IMR-90 (cell line): ENCODE measurements at regions not wholly inside any gene's neighbourhood (a gene's known extent, or its start where the extent isn't known, plus 50 kb on each side); places are given as distances from the start of the nearest gene placed in this dataset.

Source experiments
- ATAC-seq: fragments of 200-7000 bp; cut with Tn5 transposase; 2 replicates; pipeline ENCODE4 v1.9.1; 2020; ENCODE audit warnings: low read depth, mild to moderate bottlenecking, moderate library complexity
- BruUV-seq: library from RNA; stranded (reverse); fragments of 400-500 nt; replicated peaks from 2 replicates; lab custom pipeline; 2021; lab: Mats Ljungman, UMichigan
- CTCF ChIA-PET: fragments of 300-600 bp; formaldehyde crosslinking; extraction: SDS; loops from one replicate; lab custom pipeline; 2021; ENCODE audit warnings: antibody characterized with exemption; lab: Yijun Ruan, JAX
- POLR2A ChIA-PET: fragments of 300-600 bp; sonication (Branson Sonifier 250); formaldehyde crosslinking; loops from one replicate; lab custom pipeline; 2022; ENCODE audit warnings: antibody characterized with exemption; ENCODE audit not compliant: unreplicated experiment; lab: Charles Lee
- DNase-seq: peaks from one replicate; pipeline ENCODE4 v3.0.0; 2013
- H2AFZ ChIP-seq: replicated peaks from 2 replicates; pipeline ENCODE3; 2013; ENCODE audit warnings: low read length, mild to moderate bottlenecking; ENCODE audit not compliant: poor library complexity
- H2AK5ac ChIP-seq: 2 replicates; pipeline ENCODE4 v1.6.1; 2013; ENCODE audit warnings: low read depth, low read length, inconsistent platforms
- H2AK9ac ChIP-seq: replicated peaks from 2 replicates; pipeline ENCODE3; 2013; ENCODE audit warnings: mild to moderate bottlenecking, low read depth, low read length, moderate library complexity; ENCODE audit not compliant: poor library complexity
- H2BK120ac ChIP-seq: 2 replicates; pipeline ENCODE4 v1.6.1; 2013; ENCODE audit warnings: low read depth, low read length, inconsistent platforms
- H2BK15ac ChIP-seq: 3 replicates; pipeline ENCODE4 v1.6.1; 2013; ENCODE audit warnings: low read depth, low read length, inconsistent platforms
- H2BK20ac ChIP-seq: 2 replicates; pipeline ENCODE4 v1.6.1; 2013; ENCODE audit warnings: low read depth, mild to moderate bottlenecking, inconsistent platforms, low read length, moderate library complexity
- H2BK5ac ChIP-seq: 2 replicates; pipeline ENCODE4 v1.6.1; 2013; ENCODE audit warnings: mild to moderate bottlenecking, low read depth, low read length, inconsistent platforms; ENCODE audit not compliant: poor library complexity, severe bottlenecking
- H3K14ac ChIP-seq: replicated peaks from 2 replicates; pipeline ENCODE4 v1.6.1; 2013; ENCODE audit warnings: low read depth, low read length, inconsistent platforms
- H3K18ac ChIP-seq: 2 replicates; pipeline ENCODE4 v1.6.1; 2013; ENCODE audit warnings: low read depth, low read length, control low read depth
- H3K23ac ChIP-seq: 2 replicates; pipeline ENCODE4 v1.6.1; 2013; ENCODE audit warnings: low read depth, low read length, inconsistent platforms
- H3K27ac ChIP-seq: 2 replicates; pipeline ENCODE4 v1.5.1; 2013; ENCODE audit warnings: mild to moderate bottlenecking, control low read depth, low read length; ENCODE audit not compliant: insufficient read depth
- H3K27me3 ChIP-seq: 2 replicates; pipeline ENCODE4 v1.6.1; 2013; ENCODE audit warnings: low read length; ENCODE audit not compliant: control insufficient read depth, insufficient read depth
- H3K36me3 ChIP-seq: 2 replicates; pipeline ENCODE4 v1.6.1; 2013; ENCODE audit warnings: low read length, mixed read lengths; ENCODE audit not compliant: control insufficient read depth, insufficient read depth
- H3K4ac ChIP-seq: 2 replicates; pipeline ENCODE4 v1.6.1; 2013; ENCODE audit warnings: low read depth, low read length, inconsistent platforms
- H3K4me1 ChIP-seq: 2 replicates; pipeline ENCODE4 v1.6.1; 2013; ENCODE audit warnings: low read length, mixed read lengths; ENCODE audit not compliant: control insufficient read depth, insufficient read depth
- H3K4me2 ChIP-seq: 2 replicates; pipeline ENCODE4 v1.6.1; 2013; ENCODE audit warnings: low read depth, mild to moderate bottlenecking, control low read depth, low read length, moderate library complexity
- H3K4me3 ChIP-seq: 2 replicates; pipeline ENCODE4 v1.5.1; 2013; ENCODE audit warnings: low read depth, mild to moderate bottlenecking, control low read depth, low read length, moderate library complexity; ENCODE audit not compliant: insufficient read depth
- H3K56ac ChIP-seq: 2 replicates; pipeline ENCODE4 v1.6.1; 2013; ENCODE audit warnings: low read length, inconsistent platforms; ENCODE audit not compliant: insufficient read depth; ENCODE audit errors: extremely low read depth
- H3K79me1 ChIP-seq, 2 experiments: 2 replicates each; pipeline ENCODE4 v1.6.1; 2013; ENCODE audit warnings: low read length in 2 of 2, inconsistent platforms in 1 of 2, low read depth in 1 of 2
- H3K9ac ChIP-seq: 2 replicates; pipeline ENCODE4 v1.6.1; 2013; ENCODE audit warnings: low read depth, low read length, control low read depth
- H3K9me1 ChIP-seq: 2 replicates; pipeline ENCODE4 v1.6.1; 2013; ENCODE audit warnings: low read length, inconsistent platforms; ENCODE audit not compliant: insufficient read depth
- H3K9me3 ChIP-seq: 2 replicates; pipeline ENCODE4 v1.6.1; 2013; ENCODE audit warnings: low read length; ENCODE audit not compliant: control insufficient read depth, insufficient read depth
- H4K20me1 ChIP-seq: 2 replicates; pipeline ENCODE4 v1.6.1; 2013; ENCODE audit warnings: low read length, inconsistent platforms; ENCODE audit not compliant: insufficient read depth
- H4K5ac ChIP-seq: 2 replicates; pipeline ENCODE4 v1.6.1; 2013; ENCODE audit warnings: mild to moderate bottlenecking, low read depth, low read length, control low read depth
- H4K8ac ChIP-seq, 2 experiments: 2 replicates each; pipeline ENCODE4 v1.6.1; 2013; ENCODE audit warnings: low read depth in 2 of 2, low read length in 2 of 2, control low read depth in 1 of 2, inconsistent platforms in 1 of 2
- H4K91ac ChIP-seq: 2 replicates; pipeline ENCODE4 v1.6.1; 2013; ENCODE audit warnings: low read depth, low read length, inconsistent platforms; ENCODE audit not compliant: insufficient read depth
- BHLHE40 ChIP-seq: fragments of 150-350 bp; IDR thresholded peaks from 2 replicates; pipeline ENCODE4 v1.6.1; 2016; ENCODE audit warnings: mild to moderate bottlenecking, low read depth, low read length
- CEBPB ChIP-seq: IDR thresholded peaks from 2 replicates; pipeline ENCODE4 v1.6.1; 2012; ENCODE audit warnings: low read depth, low read length, improper control_type of control experiment
- CHD1 ChIP-seq: IDR thresholded peaks from 2 replicates; pipeline ENCODE4 v1.6.1; 2012; ENCODE audit warnings: low read depth, low read length, improper control_type of control experiment
- CTCF ChIP-seq: conservative IDR thresholded peaks from 2 replicates; pipeline ENCODE4 v1.5.1; 2012; ENCODE audit warnings: mild to moderate bottlenecking, low read depth, low read length, improper control_type of control experiment
- ELK1 ChIP-seq: fragments of 150-350 bp; IDR thresholded peaks from 2 replicates; pipeline ENCODE4 v1.6.1; 2016; ENCODE audit warnings: low read depth, mild to moderate bottlenecking, low read length, moderate library complexity, borderline replicate concordance
- FOS ChIP-seq: fragments of 150-350 bp; IDR thresholded peaks from 2 replicates; pipeline ENCODE4 v1.6.1; 2016; ENCODE audit warnings: low read depth, low read length
- MAFK ChIP-seq: IDR thresholded peaks from 2 replicates; pipeline ENCODE4 v1.6.1; 2012; ENCODE audit warnings: low read depth, low read length, improper control_type of control experiment
- MAZ ChIP-seq: IDR thresholded peaks from 2 replicates; pipeline ENCODE4 v1.6.1; 2012; ENCODE audit warnings: low read depth, mild to moderate bottlenecking, low read length, improper control_type of control experiment, moderate library complexity, borderline replicate concordance
- MXI1 ChIP-seq: IDR thresholded peaks from 2 replicates; pipeline ENCODE4 v1.6.1; 2012; ENCODE audit warnings: low read depth, mild to moderate bottlenecking, low read length, moderate library complexity, borderline replicate concordance
- NFE2L2 ChIP-seq: fragments of 150-350 bp; IDR thresholded peaks from 2 replicates; pipeline ENCODE4 v1.6.1; 2016; ENCODE audit warnings: low read depth, mild to moderate bottlenecking, low read length
- POLR2A ChIP-seq: IDR thresholded peaks from 2 replicates; pipeline ENCODE4 v1.6.1; 2012; ENCODE audit warnings: mild to moderate bottlenecking, low read depth, low read length
- RAD21 ChIP-seq: IDR thresholded peaks from 2 replicates; pipeline ENCODE4 v1.6.1; 2012; ENCODE audit warnings: low read length, improper control_type of control experiment
- RCOR1 ChIP-seq: IDR thresholded peaks from 2 replicates; pipeline ENCODE4 v1.6.1; 2012; ENCODE audit warnings: mild to moderate bottlenecking, low read length, improper control_type of control experiment; ENCODE audit not compliant: insufficient replicate concordance
- RFX5 ChIP-seq: IDR thresholded peaks from 2 replicates; pipeline ENCODE4 v1.8.0; 2012; ENCODE audit warnings: low read depth, mild to moderate bottlenecking, low read length, moderate library complexity
- SMC3 ChIP-seq: fragments of 150-350 bp; IDR thresholded peaks from 2 replicates; pipeline ENCODE4 v1.6.1; 2016; ENCODE audit warnings: low read depth, mild to moderate bottlenecking, antibody characterized with exemption, low read length, moderate library complexity
- USF2 ChIP-seq: fragments of 150-350 bp; IDR thresholded peaks from 2 replicates; pipeline ENCODE4 v1.6.1; 2017; ENCODE audit warnings: mild to moderate bottlenecking, antibody characterized with exemption, low read length, low read depth
- WGBS, 2 experiments: methylation state at CpG; one replicate each; pipeline versions ENCODE4 v1.1.5 to v1.1.7; 2013; ENCODE audit warnings: missing lambda C conversion rate in 2 of 2; ENCODE audit not compliant: insufficient read length in 1 of 2; ENCODE audit errors: extremely low coverage in 2 of 2; 5-methylcytosine and 5-hydroxymethylcytosine counted together
- dilution Hi-C: fragments of 300-500 bp; cut with HindIII; formaldehyde crosslinking; loops from one replicate; pipeline ENCODE4 v1.14.3; 2018; ENCODE audit warnings: low sequenced_read_pairs; ENCODE audit not compliant: unreplicated experiment
- in situ Hi-C: fragments of 300-500 bp; cut with MboI; formaldehyde crosslinking; loops from 3 replicates; pipeline ENCODE4 v1.14.3; 2019; ENCODE audit warnings: low sequenced_read_pairs, inconsistent platforms, mixed read lengths
- intact Hi-C: fragments of 100-400 bp; cut with micrococcal nuclease; formaldehyde crosslinking; loops from 2 replicates; pipeline ENCODE4 v1.10.0; 2022

- H3K14ac ChIP-seq: no peak overlapping the region
- no peak overlapping the region for H2AK9ac ChIP-seq
- intact Hi-C loops: no loop called here
- no peak overlapping the region for H3K4me2 ChIP-seq
- H3K18ac ChIP-seq: no peak overlapping the region
- H4K91ac ChIP-seq: no peak overlapping the region
- no peak overlapping the region for H2BK5ac ChIP-seq
- no peak overlapping the region for H3K9ac ChIP-seq
- WGBS, 2 experiments: 50% methylated on average over 1 of the region's 2 CpGs; no CpG with 5 or more reads in 1 of the 2 experiments
- H3K9me1 ChIP-seq: no peaks in the 10 kb centered on the region
- H4K5ac ChIP-seq: no peak overlapping the region
- no peak overlapping the region for H3K56ac ChIP-seq
- no peak overlapping the region for H4K8ac ChIP-seq
- no peak overlapping the region for H2BK120ac ChIP-seq
- dilution Hi-C loops: no loop called here
- H3K23ac ChIP-seq: no peak overlapping the region
- no peak overlapping the region for H3K4ac ChIP-seq
- H2AK5ac ChIP-seq: no peak overlapping the region
- no peaks in the 10 kb centered on the region for H3K4me1 ChIP-seq
- H3K4me3 ChIP-seq: no peak overlapping the region
- in situ Hi-C loops: no loop called here
- no peak overlapping the region for H2BK15ac ChIP-seq
- CTCF ChIA-PET: no interaction called here
- H3K79me1 ChIP-seq: no peaks in the 10 kb centered on the region
- H2AFZ ChIP-seq: no peak overlapping the region
- DNase-seq (no peak), ATAC-seq (no peak)
- no peak for TF ChIP-seq POLR2A
- TF ChIP-seq NFE2L2: no peak
- TF ChIP-seq RCOR1: no peak
- no peak for TF ChIP-seq CTCF
- no peak for TF ChIP-seq CHD1
- no peak for TF ChIP-seq RAD21
- no peak for TF ChIP-seq BHLHE40
- no peak for TF ChIP-seq MAFK
- TF ChIP-seq MXI1: no peak
- no peak for TF ChIP-seq RFX5
- no peak for TF ChIP-seq ELK1
- no peak for TF ChIP-seq CEBPB
- no peak for TF ChIP-seq MAZ
- TF ChIP-seq SMC3: no peak
- TF ChIP-seq USF2: no peak
- no peak for TF ChIP-seq FOS
- H2BK20ac ChIP-seq: no peak overlapping the region
- H3K36me3 ChIP-seq: no peaks in the 10 kb centered on the region
- no TSS peak for BruUV-seq
- H3K27ac ChIP-seq: no peak overlapping the region
- H3K9me3 ChIP-seq: peaks cover 5% of the 10 kb centered on the region; the same call in 1 of the 2 replicates
- H3K27me3 ChIP-seq: no peaks in the 10 kb centered on the region
- no peaks in the 10 kb centered on the region for H4K20me1 ChIP-seq
- POLR2A ChIA-PET: no interaction called here
These were observed 361.3 kb downstream of the OR4C45 start for GRCh38 chr11:50394017-50394416.
